ENCODE measurements at regions not wholly inside any gene's neighbourhood (a gene's known extent, or its start where the extent isn't known, plus 50 kb on each side); places are given as distances from the start of the nearest gene placed in this dataset.

- no peaks in the 10 kb centered on the region for H3K4me1 ChIP-seq (ENCODE audit: control insufficient read depth in 1 of 2, insufficient read depth in 2 of 2, low read length in 2 of 2)
- H3K27me3 ChIP-seq (ENCODE audit: low read depth, low read length) = no peaks in the 10 kb centered on the region
- no peaks in the 10 kb centered on the region for H3K9me3 ChIP-seq (ENCODE audit: control insufficient read depth in 1 of 2, low read length in 2 of 2)
- no peak overlapping the region for H3K4me3 ChIP-seq (ENCODE audit: low read depth in 1 of 2, low read length in 2 of 2)
- H3K36me3 ChIP-seq (ENCODE audit: control insufficient read depth in 1 of 2, insufficient read depth in 2 of 2, low read length in 2 of 2) = no peaks in the 10 kb centered on the region
- no peak overlapping the region for H3K27ac ChIP-seq (ENCODE audit: low read length)
Measured at GRCh38 chr4:11774346-11774745, 345.7 kb upstream of the HS3ST1 start.

GRCh38 chr4:11773798-11774197 lies 345.1 kb upstream of the HS3ST1 start:
- Histone ChIP-seq H3K4me1 (ENCODE audit: control insufficient read depth in 1 of 2, insufficient read depth in 2 of 2, low read length in 2 of 2) (no peaks in the 10 kb centered on the region), H3K27me3 (ENCODE audit: low read depth, low read length) (no peaks in the 10 kb centered on the region), H3K27ac (ENCODE audit: low read length) (no peak overlapping the region), H3K36me3 (ENCODE audit: control insufficient read depth in 1 of 2, insufficient read depth in 2 of 2, low read length in 2 of 2) (no peaks in the 10 kb centered on the region), H3K9me3 (ENCODE audit: control insufficient read depth in 1 of 2, low read length in 2 of 2) (no peaks in the 10 kb centered on the region), H3K4me3 (ENCODE audit: low read depth in 1 of 2, low read length in 2 of 2) (no peak overlapping the region)

GRCh38 chr4:11769434-11769833 lies 340.7 kb upstream of the HS3ST1 start:
- no peak overlapping the region for H3K27ac ChIP-seq (ENCODE audit: low read length)
- H3K36me3 ChIP-seq (ENCODE audit: control insufficient read depth in 1 of 2, insufficient read depth in 2 of 2, low read length in 2 of 2) = no peaks in the 10 kb centered on the region
- no peaks in the 10 kb centered on the region for H3K4me1 ChIP-seq (ENCODE audit: control insufficient read depth in 1 of 2, insufficient read depth in 2 of 2, low read length in 2 of 2)
- H3K9me3 ChIP-seq (ENCODE audit: control insufficient read depth in 1 of 2, low read length in 2 of 2) = no peaks in the 10 kb centered on the region
- no peak overlapping the region for H3K4me3 ChIP-seq (ENCODE audit: low read depth in 1 of 2, low read length in 2 of 2)
- no peaks in the 10 kb centered on the region for H3K27me3 ChIP-seq (ENCODE audit: low read depth, low read length)

GRCh38 chr4:11768251-11768972 lies 339.7 kb upstream of the HS3ST1 start:
- H3K27me3 ChIP-seq (ENCODE audit: low read depth, low read length) = no peaks in the 10 kb centered on the region
- H3K4me3 ChIP-seq (ENCODE audit: low read depth in 1 of 2, low read length in 2 of 2) = no peak overlapping the region
- no peaks in the 10 kb centered on the region for H3K9me3 ChIP-seq (ENCODE audit: control insufficient read depth in 1 of 2, low read length in 2 of 2)
- H3K27ac ChIP-seq (ENCODE audit: low read length) = no peak overlapping the region
- no peaks in the 10 kb centered on the region for H3K4me1 ChIP-seq (ENCODE audit: control insufficient read depth in 1 of 2, insufficient read depth in 2 of 2, low read length in 2 of 2)
- no peaks in the 10 kb centered on the region for H3K36me3 ChIP-seq (ENCODE audit: control insufficient read depth in 1 of 2, insufficient read depth in 2 of 2, low read length in 2 of 2)

GRCh38 chr4:11765849-11766453 lies 337.3 kb upstream of the HS3ST1 start:
- Histone ChIP-seq H3K4me3 (ENCODE audit: low read depth in 1 of 2, low read length in 2 of 2) (no peak overlapping the region), H3K27me3 (ENCODE audit: low read depth, low read length) (no peaks in the 10 kb centered on the region), H3K4me1 (ENCODE audit: control insufficient read depth in 1 of 2, insufficient read depth in 2 of 2, low read length in 2 of 2) (no peaks in the 10 kb centered on the region), H3K9me3 (ENCODE audit: control insufficient read depth in 1 of 2, low read length in 2 of 2) (no peaks in the 10 kb centered on the region), H3K36me3 (ENCODE audit: control insufficient read depth in 1 of 2, insufficient read depth in 2 of 2, low read length in 2 of 2) (no peaks in the 10 kb centered on the region), H3K27ac (ENCODE audit: low read length) (no peak overlapping the region)

- Histone ChIP-seq H3K9me3 (ENCODE audit: control insufficient read depth in 1 of 2, low read length in 2 of 2) (peaks cover 0 to 2% of the 10 kb centered on the region in 2 donors), H3K4me1 (ENCODE audit: control insufficient read depth in 1 of 2, insufficient read depth in 2 of 2, low read length in 2 of 2) (no peaks in the 10 kb centered on the region), H3K4me3 (ENCODE audit: low read depth in 1 of 2, low read length in 2 of 2) (no peak overlapping the region), H3K27ac (ENCODE audit: low read length) (no peak overlapping the region), H3K36me3 (ENCODE audit: control insufficient read depth in 1 of 2, insufficient read depth in 2 of 2, low read length in 2 of 2) (no peaks in the 10 kb centered on the region), H3K27me3 (ENCODE audit: low read depth, low read length) (no peaks in the 10 kb centered on the region)
Measured at GRCh38 chr4:11748164-11748872, 319.6 kb upstream of the HS3ST1 start.

- Histone ChIP-seq H3K27me3 (ENCODE audit: low read depth, low read length) (no peaks in the 10 kb centered on the region), H3K9me3 (ENCODE audit: control insufficient read depth in 1 of 2, low read length in 2 of 2) (peaks cover 0 to 2% of the 10 kb centered on the region in 2 donors), H3K36me3 (ENCODE audit: control insufficient read depth in 1 of 2, insufficient read depth in 2 of 2, low read length in 2 of 2) (no peaks in the 10 kb centered on the region), H3K4me1 (ENCODE audit: control insufficient read depth in 1 of 2, insufficient read depth in 2 of 2, low read length in 2 of 2) (peaks cover 0 to under 1% of the 10 kb centered on the region in 2 donors), H3K4me3 (ENCODE audit: low read depth in 1 of 2, low read length in 2 of 2) (no peak overlapping the region), H3K27ac (ENCODE audit: low read length) (no peak overlapping the region)
Measured at GRCh38 chr4:11746734-11747133, 318.0 kb upstream of the HS3ST1 start.

- Histone ChIP-seq H3K27me3 (ENCODE audit: low read depth, low read length) (no peaks in the 10 kb centered on the region), H3K27ac (ENCODE audit: low read length) (no peak overlapping the region), H3K4me1 (ENCODE audit: control insufficient read depth in 1 of 2, insufficient read depth in 2 of 2, low read length in 2 of 2) (peaks cover 0 to 6% of the 10 kb centered on the region in 2 donors), H3K36me3 (ENCODE audit: control insufficient read depth in 1 of 2, insufficient read depth in 2 of 2, low read length in 2 of 2) (no peaks in the 10 kb centered on the region), H3K9me3 (ENCODE audit: control insufficient read depth in 1 of 2, low read length in 2 of 2) (no peaks in the 10 kb centered on the region), H3K4me3 (ENCODE audit: low read depth in 1 of 2, low read length in 2 of 2) (no peak overlapping the region)
Measured at GRCh38 chr4:11743976-11744375, 315.3 kb upstream of the HS3ST1 start.

GRCh38 chr4:11743236-11743635 lies 314.5 kb upstream of the HS3ST1 start:
- H3K27ac ChIP-seq (ENCODE audit: low read length) = no peak overlapping the region
- H3K4me1 ChIP-seq (ENCODE audit: control insufficient read depth in 1 of 2, insufficient read depth in 2 of 2, low read length in 2 of 2) = peaks cover 0 to 6% of the 10 kb centered on the region in 2 donors
- H3K9me3 ChIP-seq (ENCODE audit: control insufficient read depth in 1 of 2, low read length in 2 of 2) = no peaks in the 10 kb centered on the region
- no peaks in the 10 kb centered on the region for H3K27me3 ChIP-seq (ENCODE audit: low read depth, low read length)
- H3K4me3 ChIP-seq (ENCODE audit: low read depth in 1 of 2, low read length in 2 of 2) = no peak overlapping the region
- no peaks in the 10 kb centered on the region for H3K36me3 ChIP-seq (ENCODE audit: control insufficient read depth in 1 of 2, insufficient read depth in 2 of 2, low read length in 2 of 2)

GRCh38 chr4:11741190-11741652 lies 312.5 kb upstream of the HS3ST1 start:
- H3K27ac ChIP-seq (ENCODE audit: low read length) = no peak overlapping the region

GRCh38 chr4:11739992-11740391 lies 311.3 kb upstream of the HS3ST1 start:
- peaks cover 0 to 6% of the 10 kb centered on the region in 2 donors for H3K4me1 ChIP-seq (ENCODE audit: control insufficient read depth in 1 of 2, insufficient read depth in 2 of 2, low read length in 2 of 2)
- no peaks in the 10 kb centered on the region for H3K27me3 ChIP-seq (ENCODE audit: low read depth, low read length)
- H3K9me3 ChIP-seq (ENCODE audit: control insufficient read depth in 1 of 2, low read length in 2 of 2) = no peaks in the 10 kb centered on the region
- H3K4me3 ChIP-seq (ENCODE audit: low read depth in 1 of 2, low read length in 2 of 2) = no peak overlapping the region
- H3K36me3 ChIP-seq (ENCODE audit: control insufficient read depth in 1 of 2, insufficient read depth in 2 of 2, low read length in 2 of 2) = no peaks in the 10 kb centered on the region
- no peak overlapping the region for H3K27ac ChIP-seq (ENCODE audit: low read length)

More at GRCh38 chr4:11741190-11741652, 312.5 kb upstream of the HS3ST1 start:
- Histone ChIP-seq H3K27me3 (ENCODE audit: low read depth, low read length) (no peaks in the 10 kb centered on the region), H3K4me3 (ENCODE audit: low read depth in 1 of 2, low read length in 2 of 2) (no peak overlapping the region), H3K9me3 (ENCODE audit: control insufficient read depth in 1 of 2, low read length in 2 of 2) (no peaks in the 10 kb centered on the region), H3K36me3 (ENCODE audit: control insufficient read depth in 1 of 2, insufficient read depth in 2 of 2, low read length in 2 of 2) (no peaks in the 10 kb centered on the region), H3K4me1 (ENCODE audit: control insufficient read depth in 1 of 2, insufficient read depth in 2 of 2, low read length in 2 of 2) (peaks cover 0 to 6% of the 10 kb centered on the region in 2 donors)
